HEK293 (cell line): ENCODE measurements at regions not wholly inside any gene's neighbourhood (a gene's known extent, or its start where the extent isn't known, plus 50 kb on each side); places are given as distances from the start of the nearest gene placed in this dataset.
A peak's percentile ranks its signal among the peaks of the same experiment; 100 is the strongest.
"Not testable (repeated sequence)": the region's sequence is repeated elsewhere in the genome, so short reads cannot be mapped to it uniquely, and the experiment has no call there.

Source experiments
- CTCF ChIA-PET: fragments of 350-600 bp; formaldehyde crosslinking; extraction: SDS; loops from one replicate; lab custom pipeline; 2021; ENCODE audit warnings: antibody characterized with exemption; lab: Yijun Ruan, JAX
- POLR2A ChIA-PET: fragments of 300-600 bp; formaldehyde crosslinking; extraction: SDS; loops from one replicate; lab custom pipeline; 2020; ENCODE audit warnings: antibody characterized with exemption, inconsistent platforms; lab: Yijun Ruan, JAX
- H3K27ac ChIP-seq: fragments of 200-500 bp; sonication (Bioruptor generic); 2 replicates; pipeline ENCODE4 v1.5.1; 2014; ENCODE audit warnings: low read depth, low read length, control low read depth, inconsistent platforms; ENCODE audit errors: extremely low read depth
- H3K36me3 ChIP-seq, 2 experiments: fragments of 200-500 bp in 1 of 2; sonication (Bioruptor generic) in 1 of 2; 1 replicate in 1 of 2; 2 replicates in 1 of 2; pipeline ENCODE4 v1.5.1; 2014 to 2017; ENCODE audit warnings: inconsistent platforms in 2 of 2, low read length in 2 of 2; ENCODE audit not compliant: control insufficient read depth in 2 of 2, insufficient read depth in 1 of 2
- H3K4me1 ChIP-seq: fragments of 200-500 bp; sonication (Bioruptor generic); 2 replicates; pipeline ENCODE4 v1.5.1; 2014; ENCODE audit warnings: mild to moderate bottlenecking, low read length, inconsistent platforms; ENCODE audit not compliant: control insufficient read depth, insufficient read depth
- H3K4me3 ChIP-seq: 2 replicates; pipeline ENCODE4 v1.5.1; 2011; ENCODE audit warnings: low read depth, mild to moderate bottlenecking, control low read depth, low read length, moderate library complexity
- H3K9me3 ChIP-seq: fragments of 200-500 bp; sonication (Bioruptor generic); 2 replicates; pipeline ENCODE4 v1.5.1; 2014; ENCODE audit warnings: low read depth, low read length, inconsistent platforms; ENCODE audit not compliant: control insufficient read depth, insufficient read depth
- EGR2 ChIP-seq: fragments of 450-650 bp; formaldehyde crosslinking; IDR thresholded peaks from 2 replicates; pipeline ENCODE4 v1.5.1; 2016; ENCODE audit warnings: low read depth, missing biosample characterization, missing genetic modification characterization
- GLIS1 ChIP-seq: fragments of 450-650 bp; formaldehyde crosslinking; IDR thresholded peaks from 2 replicates; pipeline ENCODE4 v1.5.1; 2016; ENCODE audit warnings: missing biosample characterization, missing genetic modification characterization
- WT1 ChIP-seq: fragments of 450-650 bp; formaldehyde crosslinking; IDR thresholded peaks from 2 replicates; pipeline ENCODE4 v1.5.1; 2016; ENCODE audit warnings: missing biosample characterization, missing genetic modification characterization
- ZFHX2 ChIP-seq: fragments of 450-650 bp; formaldehyde crosslinking; conservative IDR thresholded peaks from 2 replicates; pipeline ENCODE4 v1.5.1; 2016; ENCODE audit warnings: missing biosample characterization, missing genetic modification characterization
- ZIC2 ChIP-seq: fragments of 450-650 bp; formaldehyde crosslinking; IDR thresholded peaks from 2 replicates; pipeline ENCODE4 v1.5.1; 2016; ENCODE audit warnings: missing biosample characterization, missing genetic modification characterization
- ZNF513 ChIP-seq: fragments of 450-650 bp; IDR thresholded peaks from 2 replicates; pipeline ENCODE4 v1.5.1; 2018; ENCODE audit warnings: missing biosample characterization, missing genetic modification characterization
- ZNF621 ChIP-seq: fragments of 450-650 bp; formaldehyde crosslinking; IDR thresholded peaks from 2 replicates; pipeline ENCODE4 v1.5.1; 2017; ENCODE audit warnings: missing biosample characterization, missing genetic modification characterization
- ZSCAN5A ChIP-seq: fragments of 450-650 bp; formaldehyde crosslinking; IDR thresholded peaks from 2 replicates; pipeline ENCODE4 v1.5.1; 2016; ENCODE audit warnings: missing biosample characterization, missing genetic modification characterization

GRCh38 chr12:131646444-131646843 lies 64.4 kb upstream of the SFSWAP start:
- TF ChIP-seq GLIS1 (tag by site-specific recombination), result peak; percentile 72
- TF ChIP-seq ZIC2, result peak; percentile 64
- 0 out of 2 replicates have a peak, but pooled peaks have one; percentile 30 for TF ChIP-seq WT1 (tag by site-specific recombination)
- CTCF ChIA-PET, H3K4me1 ChIP-seq, H3K4me3 ChIP-seq, H3K9me3 ChIP-seq, H3K27ac ChIP-seq, POLR2A ChIA-PET, H3K36me3 ChIP-seq: not testable (repeated sequence)

- no peak for TF ChIP-seq ZSCAN5A (tag by site-specific recombination)
- peak; percentile 66 for TF ChIP-seq EGR2 (tag by site-specific recombination)
- TF ChIP-seq ZNF621 (tag by site-specific recombination), result 0 out of 2 replicates have a peak, but pooled peaks have one; percentile 23
- peak; percentile 84 for TF ChIP-seq ZFHX2 (tag by site-specific recombination)
- H3K4me3 ChIP-seq, result no peak overlapping the region
- no peaks in the 10 kb centered on the region for H3K9me3 ChIP-seq
- ChIA-PET POLR2A (no interaction called here), CTCF (no interaction called here)
- H3K4me1 ChIP-seq, result no peaks in the 10 kb centered on the region
- H3K27ac ChIP-seq, result no peak overlapping the region
- no peaks in the 10 kb centered on the region for H3K36me3 ChIP-seq
Observed at GRCh38 chr12:131647667-131648066, 63.2 kb upstream of the SFSWAP start.

GRCh38 chr12:131655469-131656174 lies 55.3 kb upstream of the SFSWAP start:
- CTCF ChIA-PET, H3K9me3 ChIP-seq, H3K27ac ChIP-seq, H3K4me1 ChIP-seq, POLR2A ChIA-PET, H3K4me3 ChIP-seq, H3K36me3 ChIP-seq: not testable (repeated sequence)

GRCh38 chr12:131656796-131657195 lies 54.1 kb upstream of the SFSWAP start:
- H3K36me3 ChIP-seq, POLR2A ChIA-PET: not testable (repeated sequence)

GRCh38 chr12:131658605-131659004 lies 52.3 kb upstream of the SFSWAP start:
- H3K9me3 ChIP-seq, H3K4me3 ChIP-seq, CTCF ChIA-PET, H3K27ac ChIP-seq, H3K4me1 ChIP-seq, POLR2A ChIA-PET, H3K36me3 ChIP-seq: not testable (repeated sequence)

More at GRCh38 chr12:131656796-131657195, 54.1 kb upstream of the SFSWAP start:
- H3K4me3 ChIP-seq, CTCF ChIA-PET, H3K27ac ChIP-seq, H3K9me3 ChIP-seq, H3K4me1 ChIP-seq: not testable (repeated sequence)
- TF ChIP-seq ZNF513 (tag by site-specific recombination), result peak; percentile 96

GRCh38 chr12:131659484-131659883 lies 51.4 kb upstream of the SFSWAP start:
- H3K4me3 ChIP-seq, CTCF ChIA-PET, H3K36me3 ChIP-seq, H3K27ac ChIP-seq, H3K4me1 ChIP-seq, POLR2A ChIA-PET, H3K9me3 ChIP-seq: not testable (repeated sequence)

- H3K4me1 ChIP-seq, POLR2A ChIA-PET, H3K27ac ChIP-seq, H3K4me3 ChIP-seq, H3K36me3 ChIP-seq, CTCF ChIA-PET, H3K9me3 ChIP-seq: not testable (repeated sequence)
Observed at GRCh38 chr12:131659976-131660375, 50.9 kb upstream of the SFSWAP start.

GRCh38 chr12:131660401-131660800 lies 50.5 kb upstream of the SFSWAP start:
- H3K36me3 ChIP-seq, POLR2A ChIA-PET, CTCF ChIA-PET, H3K9me3 ChIP-seq, H3K4me1 ChIP-seq, H3K4me3 ChIP-seq, H3K27ac ChIP-seq: not testable (repeated sequence)
